ENCODE measurements at regions not wholly inside any gene's neighbourhood (a gene's known extent, or its start where the extent isn't known, plus 50 kb on each side); places are given as distances from the start of the nearest gene placed in this dataset.

DNA sequence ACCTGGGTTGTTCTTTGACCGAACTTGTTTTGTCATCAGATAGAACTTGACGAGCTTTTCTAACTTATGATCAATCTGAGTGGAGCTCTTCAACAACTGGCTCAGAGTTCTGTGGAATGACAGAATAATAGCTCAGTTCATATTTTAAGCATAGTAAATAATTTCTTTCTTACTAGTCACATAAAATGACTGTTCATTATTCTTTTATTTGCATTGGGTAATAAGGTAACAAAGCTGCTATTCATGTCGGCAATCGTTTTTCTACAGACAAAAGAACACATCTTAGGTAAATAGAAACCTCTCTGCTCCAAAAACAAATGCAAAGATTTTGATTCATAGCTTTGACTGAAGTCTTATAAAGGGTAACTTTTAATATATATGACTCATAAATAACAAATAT, 57.3 kb upstream of the CXCL8 start:
- Histone ChIP-seq H3K9ac (ENCODE audit: low read length) (no peak overlapping the region), H3F3A (ENCODE audit: insufficient read depth, low read length) (no peaks in the 10 kb centered on the region), H3K4me3 (ENCODE audit: low read length) (no peak overlapping the region), H3K4me2 (ENCODE audit: low read depth, low read length) (no peak overlapping the region), H3K36me3 (replicated peaks; ENCODE audit: insufficient read depth, low read length) (no peaks in the 10 kb centered on the region), H3K27me3 (replicated peaks; ENCODE audit: insufficient read depth, low read length) (no peaks in the 10 kb centered on the region), H3K9me3 (replicated peaks; ENCODE audit: insufficient read depth, low read length) (no peaks in the 10 kb centered on the region), H3K27ac (ENCODE audit: low read length) (no peak overlapping the region), H2AFZ (ENCODE audit: low read length) (no peak overlapping the region), H3K4me1 (ENCODE audit: low read length) (no peaks in the 10 kb centered on the region), H4K20me1 (ENCODE audit: insufficient read depth, low read length) (no peaks in the 10 kb centered on the region), H3K79me2 (ENCODE audit: low read length) (no peaks in the 10 kb centered on the region), H3K9me2 (replicated peaks; ENCODE audit: insufficient read depth, low read length) (no peaks in the 10 kb centered on the region)
- TF ChIP-seq, protein P1, sequence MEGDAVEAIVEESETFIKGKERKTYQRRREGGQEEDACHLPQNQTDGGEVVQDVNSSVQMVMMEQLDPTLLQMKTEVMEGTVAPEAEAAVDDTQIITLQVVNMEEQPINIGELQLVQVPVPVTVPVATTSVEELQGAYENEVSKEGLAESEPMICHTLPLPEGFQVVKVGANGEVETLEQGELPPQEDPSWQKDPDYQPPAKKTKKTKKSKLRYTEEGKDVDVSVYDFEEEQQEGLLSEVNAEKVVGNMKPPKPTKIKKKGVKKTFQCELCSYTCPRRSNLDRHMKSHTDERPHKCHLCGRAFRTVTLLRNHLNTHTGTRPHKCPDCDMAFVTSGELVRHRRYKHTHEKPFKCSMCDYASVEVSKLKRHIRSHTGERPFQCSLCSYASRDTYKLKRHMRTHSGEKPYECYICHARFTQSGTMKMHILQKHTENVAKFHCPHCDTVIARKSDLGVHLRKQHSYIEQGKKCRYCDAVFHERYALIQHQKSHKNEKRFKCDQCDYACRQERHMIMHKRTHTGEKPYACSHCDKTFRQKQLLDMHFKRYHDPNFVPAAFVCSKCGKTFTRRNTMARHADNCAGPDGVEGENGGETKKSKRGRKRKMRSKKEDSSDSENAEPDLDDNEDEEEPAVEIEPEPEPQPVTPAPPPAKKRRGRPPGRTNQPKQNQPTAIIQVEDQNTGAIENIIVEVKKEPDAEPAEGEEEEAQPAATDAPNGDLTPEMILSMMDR (IDR thresholded peaks at IDR 0.05; ENCODE audit: low read length) = no peak
- TF ChIP-seq EZH2 (optimal IDR thresholded peaks at IDR 0.05; ENCODE audit: low read depth, low read length) (no peak), EZH2phosphoT487 (IDR thresholded peaks at IDR 0.05; ENCODE audit: low read length) (no peak)
- no peak for DNase-seq

DNA sequence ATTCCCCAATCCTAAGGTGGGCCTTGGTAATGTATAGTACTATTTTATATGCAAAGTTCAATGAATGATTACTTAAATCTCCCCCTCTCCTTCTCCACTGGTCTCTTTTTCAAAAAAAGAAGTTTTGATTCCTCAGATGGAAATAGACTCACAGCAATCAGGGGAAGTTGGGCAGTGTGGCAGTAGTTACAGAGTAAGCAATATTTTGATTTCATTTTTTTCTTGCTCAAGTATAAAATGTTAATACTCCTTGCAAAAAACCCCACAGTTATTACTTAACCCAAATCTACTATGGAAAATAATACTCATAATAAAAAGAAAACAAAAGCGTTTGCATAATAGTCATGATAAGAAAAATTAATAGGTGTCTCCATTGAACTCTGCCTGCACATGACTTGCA, 56.9 kb upstream of the CXCL8 start:
- Histone ChIP-seq H3F3A (ENCODE audit: insufficient read depth, low read length) (no peaks in the 10 kb centered on the region), H3K9me2 (replicated peaks; ENCODE audit: insufficient read depth, low read length) (no peaks in the 10 kb centered on the region), H3K9me3 (replicated peaks; ENCODE audit: insufficient read depth, low read length) (no peaks in the 10 kb centered on the region), H3K79me2 (ENCODE audit: low read length) (no peaks in the 10 kb centered on the region), H3K9ac (ENCODE audit: low read length) (no peak overlapping the region), H3K4me3 (ENCODE audit: low read length) (no peak overlapping the region), H3K27me3 (replicated peaks; ENCODE audit: insufficient read depth, low read length) (no peaks in the 10 kb centered on the region), H3K27ac (ENCODE audit: low read length) (no peak overlapping the region), H2AFZ (ENCODE audit: low read length) (no peak overlapping the region), H3K4me2 (ENCODE audit: low read depth, low read length) (no peak overlapping the region), H3K36me3 (replicated peaks; ENCODE audit: insufficient read depth, low read length) (no peaks in the 10 kb centered on the region), H4K20me1 (ENCODE audit: insufficient read depth, low read length) (no peaks in the 10 kb centered on the region), H3K4me1 (ENCODE audit: low read length) (no peaks in the 10 kb centered on the region)
- no peak for DNase-seq
- TF ChIP-seq EZH2 (optimal IDR thresholded peaks at IDR 0.05; ENCODE audit: low read depth, low read length) = no peak
- TF ChIP-seq EZH2phosphoT487 (IDR thresholded peaks at IDR 0.05; ENCODE audit: low read length) = no peak
- TF ChIP-seq, protein P1 (IDR thresholded peaks at IDR 0.05; ENCODE audit: low read length) = no peak

DNA sequence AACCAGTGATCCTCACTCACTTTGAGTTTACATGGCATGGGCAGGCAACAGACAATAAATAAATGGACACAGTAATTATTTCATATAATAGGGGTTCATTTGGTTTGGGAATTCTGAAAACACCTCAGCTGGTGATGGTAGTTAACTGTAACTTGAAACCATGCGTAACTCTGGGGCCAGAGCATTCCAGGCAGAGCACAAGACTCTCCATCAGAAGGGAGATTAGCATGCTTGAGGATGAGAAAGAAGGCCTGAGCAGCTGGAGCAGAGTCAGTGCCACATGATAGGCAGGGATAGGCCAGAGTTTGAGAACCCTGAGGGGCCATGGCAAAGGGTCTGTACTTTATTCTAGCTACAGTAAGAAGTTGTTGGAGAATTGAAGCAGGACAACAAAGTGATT, 56.3 kb upstream of the CXCL8 start:
- Histone ChIP-seq H4K20me1 (ENCODE audit: insufficient read depth, low read length) (no peaks in the 10 kb centered on the region), H3K27ac (ENCODE audit: low read length) (no peak overlapping the region), H3K9me2 (replicated peaks; ENCODE audit: insufficient read depth, low read length) (no peaks in the 10 kb centered on the region), H3K9me3 (replicated peaks; ENCODE audit: insufficient read depth, low read length) (no peaks in the 10 kb centered on the region), H3K4me3 (ENCODE audit: low read length) (no peak overlapping the region), H3K36me3 (replicated peaks; ENCODE audit: insufficient read depth, low read length) (no peaks in the 10 kb centered on the region), H3K27me3 (replicated peaks; ENCODE audit: insufficient read depth, low read length) (no peaks in the 10 kb centered on the region), H2AFZ (ENCODE audit: low read length) (no peak overlapping the region), H3K9ac (ENCODE audit: low read length) (no peak overlapping the region), H3K4me1 (ENCODE audit: low read length) (no peaks in the 10 kb centered on the region), H3K4me2 (ENCODE audit: low read depth, low read length) (no peak overlapping the region), H3F3A (ENCODE audit: insufficient read depth, low read length) (no peaks in the 10 kb centered on the region), H3K79me2 (ENCODE audit: low read length) (no peaks in the 10 kb centered on the region)
- TF ChIP-seq EZH2 (optimal IDR thresholded peaks at IDR 0.05; ENCODE audit: low read depth, low read length) (no peak), EZH2phosphoT487 (IDR thresholded peaks at IDR 0.05; ENCODE audit: low read length) (no peak)
- TF ChIP-seq, protein P1 (IDR thresholded peaks at IDR 0.05; ENCODE audit: low read length) = no peak
- no peak for DNase-seq
